Heart left ventricle (tissue), 16 donors: ENCODE measurements at regions not wholly inside any gene's neighbourhood (a gene's known extent, or its start where the extent isn't known, plus 50 kb on each side); places are given as distances from the start of the nearest gene placed in this dataset.

Experiments used
- ATAC-seq, 4 donors: fragments of 200-7000 bp; cut with Tn5 transposase; one replicate each; pipeline ENCODE4 v1.9.1; 2020 to 2022; ENCODE audit warnings: moderate library complexity in 4 of 4, mild to moderate bottlenecking in 3 of 4, moderate number of reproducible peaks in 1 of 4
- DNase-seq, 5 donors: peaks; one replicate each; pipeline ENCODE4 v3.0.0-alpha.2; 2020
- H3K27ac ChIP-seq, 12 donors: fragments of 200-600 bp; sonication (generic) in 4 of 12; one replicate each; pipeline versions ENCODE4 v1.5.0 to v1.8.0; 2016 to 2022; ENCODE audit warnings: mild to moderate bottlenecking in 2 of 12
- H3K27me3 ChIP-seq, 9 donors: fragments of 200-600 bp; sonication (generic) in 2 of 9; one replicate each; pipeline versions ENCODE4 v1.5.1 to v1.8.0; 2016 to 2022; ENCODE audit warnings: mild to moderate bottlenecking in 3 of 9
- H3K36me3 ChIP-seq, 9 donors: fragments of 200-600 bp; sonication (generic) in 2 of 9; one replicate each; pipeline versions ENCODE4 v1.5.0 to v1.8.0; 2018 to 2022; ENCODE audit warnings: mild to moderate bottlenecking in 2 of 9
- H3K4me1 ChIP-seq, 12 donors: fragments of 200-600 bp; sonication (generic) in 4 of 12; one replicate each; pipeline versions ENCODE4 v1.5.0 to v1.8.0; 2016 to 2022; ENCODE audit warnings: mild to moderate bottlenecking in 3 of 12
- H3K4me3 ChIP-seq, 12 donors: fragments of 200-600 bp; sonication (generic) in 4 of 12; one replicate each; pipeline versions ENCODE4 v1.5.0 to v1.8.0; 2017 to 2022; ENCODE audit warnings: mild to moderate bottlenecking in 9 of 12, moderate library complexity in 4 of 12
- H3K9me3 ChIP-seq, 12 donors: fragments of 200-600 bp; sonication (generic) in 4 of 12; one replicate each; pipeline versions ENCODE4 v1.5.0 to v1.8.0; 2016 to 2022; ENCODE audit warnings: mild to moderate bottlenecking in 1 of 12
- CTCF ChIP-seq, 12 donors: fragments of 200-600 bp; sonication (generic) in 4 of 12; IDR thresholded peaks; one replicate each; pipeline versions ENCODE4 v1.5.0 to v1.8.0; 2018 to 2022; ENCODE audit warnings: antibody characterized with exemption in 12 of 12, mild to moderate bottlenecking in 5 of 12
- POLR2A ChIP-seq, 2 donors: fragments of 450-650 bp; IDR thresholded peaks; one replicate each; pipeline ENCODE4 v1.6.1; 2017; ENCODE audit warnings: antibody characterized with exemption in 2 of 2, mild to moderate bottlenecking in 2 of 2, moderate library complexity in 2 of 2
- WGBS, 4 donors: extraction: QIAGEN DNeasy Blood & Tissue Kit in 2 of 4; methylation state at CpG; one replicate each; pipeline versions ENCODE4 v1.1.5 to v1.1.7; 2013 to 2018; 5-methylcytosine and 5-hydroxymethylcytosine counted together
- intact Hi-C, 10 donors: fragments of 100-400 bp; cut with DNase I; formaldehyde crosslinking; loops; one replicate each; pipeline versions ENCODE4 v1.11.1 to v1.14.2; 2022
- donor health status: ischemic (EF 13 %, LVEDD 7.1; RV severe dilation, severe dysfunction).
- donor health status: healthy with polysubstance abuse.
- donor health status: DM: no; HTN: yes; CAD: no.
- donor health status: DM: no; HTN: no; CAD: no.
- donor health status: ischemic (EF 25% LVEDD 6.9; RV normal size, moderate dysfunction).
- donor health status: ischemic (EF 25% LVEDD 5.7; RV mildly dilated, moderate dysfunction).
- donor health status: healthy.
- donor health status: DM: yes; HTN: yes; CAD: no.
- donor health status: ischemic (EF 35%, LVEDD 5.7; RV mildly dilated, moderate dysfunction).
- donor health status: nonischemic (EF 11% LVEDD 7.7; RV severe dilation, severe dysfunction).
- donor health status: DM: yes; HTN: yes; CAD: no.
- donor health status: PGD.
- donor health status: ischemic (EF 29% LVEDD 5.4; RV normal size, mild dysfunction).
- donor health status: nonischemic (EF 23%, LVEDD 6.1; RV moderate dilation, normal function).

GRCh38 chr1:191831572-191831971 is 326.7 kb upstream of the RGS18 start:
- ATAC-seq = no peak
- no peak for TF ChIP-seq CTCF (IDR thresholded peaks at IDR 0.05)
- no peak for TF ChIP-seq POLR2A (IDR thresholded peaks at IDR 0.05)
- no peak overlapping the region for H3K27ac ChIP-seq
- no peaks in the 10 kb centered on the region for H3K4me1 ChIP-seq
- DNase-seq = no peak
- intact Hi-C loops = no loop called here
- no peak overlapping the region for H3K4me3 ChIP-seq
- H3K27me3 ChIP-seq = no peaks in the 10 kb centered on the region
- H3K9me3 ChIP-seq = peaks cover 0 to 3% (median 0%) of the 10 kb centered on the region in 12 donors
- H3K36me3 ChIP-seq = no peaks in the 10 kb centered on the region
- WGBS, 4 donors = 70 to 76% (median 74%) methylated on average over 4 of the region's 4 CpGs

- Histone ChIP-seq H3K4me3 (no peak overlapping the region), H3K9me3 (no peaks in the 10 kb centered on the region), H3K27ac (no peak overlapping the region), H3K36me3 (no peaks in the 10 kb centered on the region), H3K4me1 (no peaks in the 10 kb centered on the region), H3K27me3 (no peaks in the 10 kb centered on the region)
- DNase-seq (no peak), ATAC-seq (no peak)
- 64 to 75% (median 69%) methylated on average over 2 of the region's 2 CpGs for WGBS, 4 donors
- TF ChIP-seq POLR2A (IDR thresholded peaks at IDR 0.05) (no peak), CTCF (IDR thresholded peaks at IDR 0.05) (no peak)
- intact Hi-C loops = no loop called here
Observed at GRCh38 chr1:191839891-191840290, 318.4 kb upstream of the RGS18 start.

- no peak for TF ChIP-seq CTCF (IDR thresholded peaks at IDR 0.05)
- TF ChIP-seq POLR2A (IDR thresholded peaks at IDR 0.05) = no peak
- Histone ChIP-seq H3K4me3 (no peak overlapping the region), H3K4me1 (no peaks in the 10 kb centered on the region), H3K36me3 (no peaks in the 10 kb centered on the region), H3K9me3 (no peaks in the 10 kb centered on the region), H3K27me3 (no peaks in the 10 kb centered on the region), H3K27ac (no peak overlapping the region)
- no peak for DNase-seq
- WGBS, 4 donors = 78 to 91% (median 82%) methylated on average over 1 of the region's 1 CpG
- intact Hi-C loops = no loop called here
- no peak for ATAC-seq
Observed at GRCh38 chr1:191851799-191852595, 306.3 kb upstream of the RGS18 start.

- Histone ChIP-seq H3K27me3 (no peaks in the 10 kb centered on the region), H3K9me3 (no peaks in the 10 kb centered on the region), H3K4me3 (no peak overlapping the region), H3K36me3 (no peaks in the 10 kb centered on the region), H3K4me1 (no peaks in the 10 kb centered on the region), H3K27ac (no peak overlapping the region)
- no peak for DNase-seq
- WGBS, 4 donors = 86 to 95% (median 89%) methylated on average over 1 of the region's 1 CpG
- no peak for TF ChIP-seq POLR2A (IDR thresholded peaks at IDR 0.05)
- no peak for TF ChIP-seq CTCF (IDR thresholded peaks at IDR 0.05)
- no peak for ATAC-seq
- intact Hi-C loops = no loop called here
Observed at GRCh38 chr1:191852907-191853306, 305.4 kb upstream of the RGS18 start.
